NCI-H524 treated with DMSO at 0.1 percent for 48 hours (cell line): ENCODE measurements at regions not wholly inside any gene's neighbourhood (a gene's known extent, or its start where the extent isn't known, plus 50 kb on each side); places are given as distances from the start of the nearest gene placed in this dataset.
"Not testable (repeated sequence)": the region's sequence is repeated elsewhere in the genome, so short reads cannot be mapped to it uniquely, and the experiment has no call there.

Source experiments
- DNase-seq: peaks from one replicate; lab custom pipeline; 2025; lab: John Stamatoyannopoulos, UW

DNA sequence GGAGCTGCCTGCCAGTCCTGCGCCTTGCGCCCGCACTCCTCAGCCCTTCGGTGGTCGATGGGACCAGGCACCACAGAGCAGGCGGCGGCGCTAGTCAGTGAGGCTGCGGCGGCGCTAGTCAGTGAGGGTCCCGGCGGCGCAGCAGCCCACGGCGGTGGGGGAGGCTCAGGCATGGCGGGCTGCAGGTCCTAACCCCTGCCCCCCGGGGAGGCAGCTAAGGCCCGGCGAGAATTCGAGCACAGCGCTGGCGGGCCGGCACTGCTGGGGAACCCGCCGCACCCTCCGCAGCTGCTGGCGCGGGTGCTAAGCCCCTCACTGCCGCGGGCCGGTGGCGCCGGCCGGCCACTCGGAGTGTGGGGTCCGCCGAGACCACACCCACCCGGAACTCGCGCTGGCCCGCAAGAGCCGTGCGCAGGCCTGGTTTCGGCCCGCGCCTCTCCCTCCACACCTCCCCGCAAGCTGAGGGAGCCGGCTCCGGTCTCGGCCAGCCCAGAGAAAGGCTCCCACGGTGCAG is 867.4 kb downstream of the DSC3 start:
- no peak for DNase-seq

DNA sequence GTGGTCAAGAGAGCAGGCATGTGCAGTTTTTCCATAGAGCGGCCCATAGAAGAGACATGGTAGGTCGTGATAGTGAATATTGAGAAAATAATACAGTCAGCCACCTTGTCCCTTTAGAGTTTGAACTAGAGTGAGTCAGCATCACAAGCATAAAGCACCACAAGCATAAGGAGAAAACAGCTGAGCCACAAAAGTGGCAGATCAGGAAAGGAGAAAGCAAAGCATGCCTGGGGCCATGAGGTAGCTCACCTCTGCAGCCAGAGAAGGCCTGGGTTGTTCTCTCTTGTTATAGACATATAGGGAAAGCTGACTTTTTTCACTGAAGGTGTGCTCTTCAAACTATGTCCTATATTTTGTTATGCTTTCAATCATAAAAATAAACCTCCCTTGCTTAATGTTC is 879.0 kb downstream of the DSC3 start:
- no peak for DNase-seq

DNA sequence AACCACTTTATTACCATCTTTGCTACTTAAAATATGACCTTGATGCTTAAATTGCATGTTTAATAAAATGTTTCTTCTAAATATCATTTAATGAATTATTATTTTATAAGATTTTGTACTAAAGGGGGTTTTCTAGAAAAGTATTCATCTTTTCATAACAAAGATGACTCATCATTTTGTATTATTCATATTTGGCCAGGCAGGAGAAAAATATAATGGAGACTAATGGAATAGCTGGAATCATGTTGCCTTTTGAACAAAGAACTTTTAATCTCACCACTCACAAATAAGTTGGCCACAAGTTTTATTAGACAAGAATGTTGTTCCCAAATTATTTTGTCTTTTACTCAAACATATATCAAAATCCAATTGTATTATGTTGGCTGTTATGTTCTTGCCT is 882.4 kb downstream of the DSC3 start:
- DNase-seq: no peak

DNA sequence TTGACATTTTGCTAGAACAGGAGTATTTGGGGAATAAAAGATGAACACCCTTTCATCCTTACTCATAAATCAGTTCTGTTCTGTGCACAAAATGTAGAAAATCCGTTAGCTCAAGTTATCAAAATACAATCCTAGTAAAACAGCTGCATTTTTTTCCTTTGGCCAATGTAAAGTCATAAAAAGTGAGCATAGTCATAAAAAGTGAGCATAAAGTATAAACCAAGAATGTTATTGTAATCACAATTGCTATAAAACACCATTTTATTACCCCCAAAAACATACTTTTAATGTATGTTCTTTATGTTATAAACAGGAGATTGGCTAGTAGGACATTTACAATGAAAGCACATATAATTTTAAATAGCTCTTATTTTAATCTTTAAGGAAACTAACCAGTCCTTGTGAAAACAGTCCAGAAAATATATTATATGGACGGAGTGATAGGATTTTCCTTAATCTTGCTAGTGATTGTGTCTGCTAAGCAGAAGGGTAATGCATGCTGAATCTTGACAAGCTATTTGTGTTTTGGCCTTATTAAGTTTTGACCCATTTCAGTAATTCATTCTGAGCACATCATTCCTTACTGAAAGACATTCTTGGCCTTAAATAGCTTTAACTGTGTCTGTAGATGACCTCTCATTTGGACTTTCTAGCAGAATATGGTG is 891.8 kb downstream of the DSC3 start:
- no peak for DNase-seq

DNA sequence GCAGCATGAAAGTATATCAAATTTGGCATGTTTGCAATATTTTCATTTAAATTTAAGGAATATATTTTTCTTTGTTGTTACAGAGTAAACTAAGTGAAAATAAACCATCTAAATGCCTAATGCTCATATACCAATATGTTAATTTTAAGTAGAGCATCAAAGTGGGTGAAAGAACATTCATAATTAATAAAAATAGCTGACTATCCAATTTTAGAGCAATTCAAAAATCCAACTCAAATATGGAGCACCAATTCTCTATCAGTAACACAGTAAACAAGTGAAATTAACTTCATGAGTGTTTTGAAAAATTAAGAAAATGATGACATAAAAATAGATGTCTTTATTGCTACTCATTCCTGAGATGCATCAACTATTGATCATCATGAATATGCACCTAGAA is 893.0 kb downstream of the DSC3 start:
- no peak for DNase-seq

DNA sequence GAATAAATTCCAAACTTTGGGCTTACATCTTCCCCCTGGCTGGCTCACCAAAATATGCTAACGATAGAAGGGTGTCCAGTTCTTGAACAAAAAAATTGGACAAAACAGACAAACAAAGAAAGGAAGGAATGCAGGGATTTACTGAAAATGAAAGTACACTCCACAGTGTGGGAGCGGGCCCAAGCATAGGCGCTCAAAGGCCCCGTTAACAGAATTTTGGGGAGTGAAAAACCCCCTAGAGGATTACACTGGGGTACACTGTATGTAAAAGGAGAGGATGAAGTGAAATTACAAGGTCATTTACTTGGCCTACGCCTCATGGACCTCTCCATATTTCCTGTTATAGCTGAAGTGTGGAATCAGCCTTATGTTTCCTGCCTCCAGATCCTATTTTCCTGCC is 899.7 kb downstream of the DSC3 start:
- no peak for DNase-seq

DNA sequence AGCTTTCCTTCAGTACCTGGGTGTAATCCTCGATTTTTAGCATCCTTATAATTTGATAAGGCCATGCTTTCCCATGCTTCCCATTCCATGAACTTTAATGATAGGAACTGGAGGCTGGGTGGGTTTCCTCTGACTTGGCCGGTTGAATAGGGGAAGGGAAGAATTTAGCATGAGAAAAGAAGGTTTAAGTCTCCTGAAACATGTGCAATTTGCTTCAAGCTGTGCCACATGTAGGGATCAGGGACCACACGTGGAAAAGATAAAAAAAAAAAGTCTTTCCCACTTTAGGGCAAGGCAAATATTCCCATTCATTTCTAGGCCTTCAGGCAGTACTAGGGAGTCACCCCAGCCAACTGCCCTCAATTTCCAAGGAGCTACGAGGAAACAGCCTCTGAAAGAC is 900.3 kb downstream of the DSC3 start:
- DNase-seq: no peak

DNA sequence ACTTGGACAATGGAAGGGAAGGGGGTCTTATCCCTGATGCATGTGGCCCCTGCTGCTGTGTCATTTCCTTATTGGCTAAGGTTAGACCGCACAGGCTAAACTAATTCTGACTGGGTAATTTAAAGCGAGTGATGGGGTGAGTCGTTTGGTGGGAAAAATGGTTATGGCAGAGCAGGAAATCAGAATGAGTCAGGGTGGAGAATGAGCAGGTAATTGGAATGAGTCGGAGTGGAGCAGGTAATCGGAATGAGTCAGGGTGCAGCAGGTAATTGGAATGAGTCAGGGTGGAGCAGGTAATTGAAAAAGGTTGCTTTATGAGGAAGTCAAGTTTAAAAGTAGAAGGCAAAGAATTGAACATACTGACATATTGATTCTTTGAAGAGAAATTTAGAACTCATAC is 901.0 kb downstream of the DSC3 start:
- not testable (repeated sequence) for DNase-seq

DNA sequence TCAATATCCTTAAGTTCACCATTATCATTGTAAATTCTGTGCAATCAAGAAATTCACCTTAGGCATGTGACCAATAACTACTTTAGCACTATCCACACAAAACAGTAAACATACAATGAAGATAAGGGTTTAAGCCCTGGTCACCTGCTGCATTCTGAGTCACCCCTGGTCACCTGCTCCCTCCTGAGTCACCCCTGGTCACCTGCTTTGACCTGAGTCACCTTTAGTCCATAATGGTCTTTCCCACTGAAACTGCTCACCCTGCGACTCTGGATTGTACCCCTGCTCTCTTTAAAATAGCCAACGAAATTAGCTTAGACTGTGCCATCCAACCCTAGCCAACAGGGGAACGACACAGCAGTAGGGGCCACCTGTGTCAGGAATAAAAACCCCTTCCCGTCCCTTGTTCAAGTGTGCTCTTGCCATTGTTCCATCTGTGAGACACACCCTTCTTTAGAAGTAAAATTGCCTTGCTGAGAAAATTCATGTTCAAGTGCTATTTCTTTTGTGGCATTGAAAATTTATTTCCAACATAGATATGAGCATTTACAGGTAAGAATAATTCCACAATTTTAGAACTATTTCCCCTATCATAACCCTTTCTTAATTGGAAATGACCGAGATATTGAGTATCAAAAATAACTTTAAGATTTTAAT is 902.8 kb downstream of the DSC3 start:
- DNase-seq: no peak

DNA sequence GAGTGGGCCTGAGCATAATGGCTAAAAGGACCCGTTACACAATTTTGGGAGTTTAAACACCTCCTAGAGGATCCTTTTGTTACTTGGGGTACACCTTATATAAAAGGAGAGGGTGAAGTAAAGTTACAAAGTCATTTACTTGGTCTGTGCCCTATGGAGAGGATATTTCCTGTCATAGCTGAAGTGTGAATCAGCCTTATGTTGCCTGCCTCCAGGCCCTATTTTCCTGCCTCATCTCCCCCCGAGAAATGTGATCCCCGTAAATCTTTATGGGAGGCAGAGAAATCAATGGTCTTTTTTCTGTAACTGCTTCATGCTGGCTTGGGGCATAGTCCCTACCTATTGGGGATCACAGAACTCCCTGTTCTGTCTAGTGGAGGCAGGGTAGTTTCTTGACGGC is 906.6 kb downstream of the DSC3 start:
- no peak for DNase-seq

DNA sequence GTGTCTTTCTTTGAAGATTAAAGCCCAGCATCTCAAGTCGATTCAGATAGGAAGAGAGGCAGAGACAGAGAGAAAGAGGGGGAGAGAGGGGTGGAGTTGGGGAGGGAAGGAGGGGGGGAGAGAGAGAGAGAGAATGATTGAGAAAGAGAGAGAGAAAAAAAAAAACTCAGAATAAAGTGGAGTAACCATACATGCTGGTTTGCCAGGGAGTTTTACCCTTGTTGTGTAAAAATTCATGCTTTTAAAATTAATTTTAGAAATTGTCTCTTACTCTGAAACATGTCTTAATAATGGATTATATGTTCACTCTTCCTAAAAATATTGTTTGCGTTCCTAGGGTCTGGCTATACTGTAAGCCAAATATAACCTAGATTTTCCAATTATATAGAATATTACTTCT is 908.5 kb downstream of the DSC3 start:
- no peak for DNase-seq

DNA sequence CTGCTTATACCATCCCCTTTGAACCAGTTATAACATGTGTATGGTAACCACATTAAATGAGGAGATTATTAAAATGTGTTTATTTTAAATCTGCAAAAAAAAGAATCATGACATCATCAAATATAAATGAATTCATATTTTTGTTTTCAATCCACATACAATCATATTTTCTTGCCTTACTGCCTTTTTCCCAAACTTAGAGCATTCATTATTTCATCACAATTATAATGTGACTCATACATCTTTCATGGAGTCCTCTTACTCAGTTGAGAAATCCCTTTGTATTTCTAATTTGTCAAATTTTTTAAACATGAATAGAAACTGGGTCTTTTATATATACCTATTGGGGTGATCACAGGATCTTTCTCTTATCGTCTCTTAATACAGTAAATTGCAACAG is 909.6 kb downstream of the DSC3 start:
- DNase-seq: no peak

DNA sequence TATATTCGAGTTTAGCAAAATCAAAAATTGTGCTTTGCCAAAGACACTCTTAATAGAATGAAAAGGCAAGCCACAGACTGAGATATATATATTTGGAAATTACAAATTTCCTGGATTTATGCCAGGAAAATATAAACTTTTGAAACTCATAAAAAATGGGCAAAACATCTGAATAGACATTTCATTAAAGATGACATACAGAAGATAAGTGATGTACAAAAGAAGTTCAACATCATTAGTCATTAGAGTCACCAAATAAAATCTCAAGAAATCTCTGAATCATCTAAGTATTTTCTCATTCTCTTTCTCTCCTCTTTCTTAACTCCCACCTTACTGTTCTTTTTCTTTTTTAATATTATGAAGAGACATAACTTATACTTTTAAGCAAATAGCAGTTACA is 921.1 kb downstream of the DSC3 start:
- DNase-seq: no peak

DNA sequence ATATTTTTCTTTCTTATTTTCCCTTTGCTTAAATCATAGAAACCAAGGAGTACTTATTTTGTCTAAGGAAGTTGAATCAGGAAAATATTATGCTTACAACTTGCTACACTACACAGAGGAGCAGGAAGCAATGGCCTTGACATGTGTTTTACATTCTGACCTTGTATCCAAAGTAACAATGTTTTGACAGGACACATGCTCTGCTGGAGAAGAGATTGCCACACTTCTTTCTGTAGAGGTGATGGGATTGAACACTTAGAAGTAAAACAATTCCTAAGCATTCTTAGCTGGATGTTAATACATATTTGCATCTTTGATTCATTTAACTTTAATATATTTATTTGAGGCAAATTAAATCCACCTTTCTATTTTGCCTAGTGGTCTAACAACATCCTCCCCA is 929.1 kb downstream of the DSC3 start:
- no peak for DNase-seq

DNA sequence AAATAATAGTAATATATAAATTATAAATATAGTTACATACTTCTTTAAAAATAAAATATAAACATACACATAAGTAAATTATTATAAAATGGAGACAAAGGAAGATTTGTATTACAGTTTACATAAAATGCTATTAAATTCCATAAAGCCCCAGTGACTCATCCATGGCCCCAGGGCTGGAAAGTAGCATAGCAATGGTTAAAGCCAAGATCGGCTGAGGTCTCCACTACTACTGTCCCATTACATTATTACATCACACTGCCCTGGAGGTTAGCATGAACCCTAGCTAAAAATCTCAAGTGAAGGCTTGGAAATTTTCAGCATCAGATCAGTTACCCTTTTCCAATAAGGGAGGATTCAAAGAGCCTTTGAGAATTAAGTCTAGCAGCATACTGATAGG is 936.2 kb downstream of the DSC3 start:
- no peak for DNase-seq

DNA sequence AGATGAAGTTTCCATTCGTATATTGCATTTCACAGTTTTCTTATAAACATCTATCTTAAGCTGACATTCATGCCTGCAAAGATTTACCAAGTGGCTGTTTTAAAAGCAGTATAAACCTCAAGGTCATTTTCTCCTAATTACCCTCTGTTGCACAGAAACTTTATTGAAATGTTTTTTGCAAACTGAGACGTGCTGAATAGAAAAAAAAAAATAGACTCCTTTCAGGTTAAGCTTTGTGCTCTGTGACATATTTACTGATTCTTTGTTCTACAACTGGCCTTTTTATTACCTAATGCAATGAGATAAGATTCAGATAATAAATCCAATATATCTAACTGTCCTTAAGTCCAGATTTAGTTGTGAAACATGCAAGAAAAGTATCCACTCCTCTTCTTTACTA is 938.7 kb downstream of the DSC3 start:
- no peak for DNase-seq

DNA sequence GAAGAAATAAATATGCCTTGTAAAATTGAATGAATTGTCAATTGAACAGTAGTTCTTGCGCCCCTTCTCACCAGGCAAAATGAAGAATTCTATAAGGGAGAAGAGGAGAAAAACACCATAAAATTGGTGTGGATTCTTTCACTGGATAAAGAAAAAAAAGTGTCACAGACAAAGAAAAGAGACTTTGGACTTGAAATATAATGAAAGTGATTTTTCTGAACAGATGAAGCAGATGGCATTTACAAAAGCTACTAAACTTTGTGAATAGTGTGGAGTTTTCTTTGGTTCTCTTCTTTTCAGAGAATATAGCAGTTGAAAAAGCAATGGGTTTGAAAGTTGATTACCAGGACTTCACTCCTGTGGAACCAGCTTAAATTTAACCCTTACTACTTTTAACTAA is 945.7 kb downstream of the DSC3 start:
- DNase-seq: no peak

DNA sequence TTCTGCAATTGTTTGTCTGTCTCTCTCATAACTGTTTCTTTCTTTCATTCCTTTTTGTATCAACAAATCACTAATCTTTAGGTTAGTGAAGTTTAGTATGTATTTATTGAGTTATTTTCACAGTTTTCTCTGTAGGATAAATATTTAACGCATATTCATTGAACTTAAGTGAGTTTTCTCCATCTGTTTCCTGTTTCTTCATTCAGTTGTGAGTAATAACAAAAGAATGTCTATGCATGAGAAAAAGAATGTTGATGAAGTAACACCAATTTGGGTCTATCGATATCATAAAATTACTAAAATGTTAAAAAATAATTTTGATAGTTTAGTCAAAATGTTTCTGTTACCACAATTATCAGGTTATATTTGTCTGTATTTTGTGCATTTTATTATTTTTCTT is 948.0 kb downstream of the DSC3 start:
- DNase-seq: no peak

DNA sequence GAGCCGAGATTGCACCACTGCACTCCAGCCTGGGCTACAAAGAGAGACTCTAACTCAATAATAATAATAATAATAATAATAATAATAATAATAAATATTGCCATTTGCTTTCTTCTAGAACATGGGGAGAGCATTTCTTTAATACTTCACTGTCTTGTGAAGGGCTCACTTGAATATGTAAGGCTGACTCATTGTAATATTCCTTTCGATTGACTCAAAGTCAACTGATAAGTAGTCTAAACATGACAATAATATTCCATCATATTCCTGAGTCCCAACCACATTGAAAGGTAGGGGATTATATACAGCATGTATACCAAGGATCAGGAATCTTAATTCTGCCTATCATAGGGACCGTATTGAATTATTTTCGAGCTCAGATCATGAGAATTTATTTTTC is 949.2 kb downstream of the DSC3 start:
- no peak for DNase-seq

DNA sequence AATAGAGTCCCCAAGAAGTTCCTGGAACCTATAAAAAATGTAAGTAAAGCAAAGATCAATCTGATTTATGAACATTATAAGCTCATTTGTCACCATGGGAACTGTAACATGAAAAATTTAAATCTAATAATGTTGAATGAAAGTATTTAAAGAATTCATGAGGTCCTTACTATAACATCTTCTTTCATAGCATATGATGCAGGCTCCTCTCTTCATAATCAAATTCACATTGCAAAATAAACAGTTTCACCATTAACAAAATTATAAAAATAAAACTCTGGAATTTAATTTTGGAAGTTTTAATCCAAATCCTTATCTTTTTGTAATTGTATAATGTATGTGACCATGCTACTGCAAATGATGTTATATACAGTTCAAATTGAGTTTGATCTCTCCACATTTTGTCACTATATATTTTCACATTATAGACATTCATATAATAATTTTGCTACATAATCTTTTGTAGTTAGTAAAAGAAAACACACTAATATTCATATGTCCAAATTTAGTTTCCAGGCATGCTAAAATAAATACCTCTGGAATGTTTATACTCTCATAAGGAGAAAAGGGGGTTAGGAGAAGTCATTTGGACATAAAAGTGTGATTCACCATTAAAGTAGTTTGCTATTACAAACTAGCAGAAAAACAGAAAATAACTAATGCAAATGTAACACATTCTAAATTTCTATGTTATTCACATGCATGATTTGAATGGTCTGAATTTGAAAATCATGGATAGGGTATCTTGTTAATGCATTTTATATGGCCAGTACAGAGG is 954.1 kb downstream of the DSC3 start:
- DNase-seq: no peak

DNA sequence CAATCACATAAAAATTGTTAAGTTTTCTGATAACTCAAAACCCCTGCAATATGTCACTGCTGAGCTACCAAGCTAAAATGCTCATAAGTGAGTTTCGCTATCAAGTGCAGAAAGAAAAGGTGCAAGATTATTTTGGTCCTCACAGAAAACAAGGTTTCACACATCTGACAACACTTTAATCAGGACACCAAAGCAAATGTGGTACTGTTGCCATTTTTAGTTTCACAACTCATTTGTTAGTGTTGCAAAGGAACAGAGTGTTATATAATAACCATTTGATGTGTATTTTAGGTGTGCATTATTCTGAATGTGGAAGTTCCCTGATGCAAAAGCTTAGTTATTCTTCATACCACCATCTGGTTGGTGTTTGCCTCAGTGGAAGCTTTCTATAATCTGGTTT is 956.2 kb downstream of the DSC3 start:
- no peak for DNase-seq

DNA sequence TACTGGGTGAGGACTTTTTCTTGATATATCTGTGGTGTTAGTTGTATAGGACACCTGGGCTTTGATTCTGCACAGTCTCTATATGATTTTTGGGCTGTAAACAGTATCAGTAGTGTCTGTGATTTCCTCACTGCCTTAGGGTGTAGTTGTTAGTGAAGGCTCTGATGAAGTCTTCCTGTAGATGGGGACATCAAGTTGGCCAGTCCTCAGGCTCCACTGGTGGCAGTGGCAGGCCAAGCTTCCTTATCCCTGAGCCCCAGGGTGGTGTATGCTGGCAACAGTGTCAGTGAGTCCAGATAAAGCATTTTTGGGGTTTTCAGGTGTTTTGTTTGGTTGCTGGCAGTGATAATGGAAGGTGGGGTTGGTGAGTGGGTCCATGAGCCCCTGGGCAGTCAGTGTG is 961.4 kb downstream of the DSC3 start:
- no peak for DNase-seq
